Smooth muscle cell of the brain vasculature (primary cell): ENCODE measurements at regions not wholly inside any gene's neighbourhood (a gene's known extent, or its start where the extent isn't known, plus 50 kb on each side); places are given as distances from the start of the nearest gene placed in this dataset.
"Not testable (repeated sequence)": the region's sequence is repeated elsewhere in the genome, so short reads cannot be mapped to it uniquely, and the experiment has no call there.

Experiments used
- DNase-seq: peaks from one replicate; pipeline ENCODE4 v3.0.0-alpha.2; 2012; ENCODE audit warnings: low read depth, low spot score

- DNase-seq, result no peak
Measured at GRCh38 chr3:140752499-140752898, 74.6 kb downstream of the TRIM42 start.

GRCh38 chr3:140753865-140754754 is 76.2 kb downstream of the TRIM42 start:
- DNase-seq, result no peak

DNA sequence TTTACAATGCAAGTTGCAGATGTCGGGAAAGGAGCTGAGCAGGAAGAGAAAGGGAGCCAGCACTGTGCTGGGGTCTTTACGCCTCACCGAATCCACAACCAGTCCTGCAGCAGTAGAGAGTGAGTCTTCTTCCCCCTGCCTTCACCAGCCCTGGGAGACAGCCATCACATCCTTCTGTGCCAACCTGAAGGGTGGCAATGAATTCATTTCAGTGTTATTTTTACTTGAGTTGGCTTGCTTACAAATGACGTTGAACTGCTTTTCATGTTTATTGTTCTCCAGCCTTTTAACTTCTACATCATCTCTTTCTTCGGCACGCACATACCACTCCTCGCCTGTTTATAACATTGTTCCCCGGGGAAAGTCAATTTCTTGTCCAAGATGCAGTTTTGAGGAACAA is 77.1 kb downstream of the TRIM42 start:
- no peak for DNase-seq

GRCh38 chr3:140756240-140757016 is 78.6 kb downstream of the TRIM42 start:
- no peak for DNase-seq

DNA sequence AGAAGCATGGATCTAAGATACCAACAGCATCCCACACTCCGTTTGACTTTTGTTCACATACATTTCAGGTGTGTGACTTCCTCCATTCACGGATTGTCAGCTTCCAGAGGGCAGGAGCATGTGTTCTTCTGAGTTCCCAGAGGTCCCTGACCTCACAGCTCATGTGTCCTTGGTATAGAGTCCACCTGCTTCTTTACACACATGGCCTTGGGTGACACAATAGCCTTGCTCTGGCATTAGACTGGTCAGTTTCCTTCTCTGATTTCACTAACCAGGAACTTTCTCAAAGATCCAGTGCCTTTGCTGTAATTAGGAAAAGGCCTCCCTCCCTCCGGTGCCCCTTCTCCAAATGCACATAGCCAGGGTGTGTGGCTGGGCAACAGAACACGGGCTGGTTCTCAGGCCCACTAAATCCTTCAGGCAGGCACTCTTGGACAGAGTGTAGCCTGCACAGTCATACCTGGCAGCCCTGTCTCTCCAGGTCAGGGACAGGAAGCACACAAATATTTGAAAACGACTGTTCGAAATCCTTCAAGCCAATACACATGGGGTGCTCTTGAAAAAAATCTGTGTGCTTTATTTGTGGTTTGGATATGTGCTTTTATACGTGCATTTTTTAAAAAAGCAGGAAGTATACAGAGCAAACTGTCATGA is 81.1 kb downstream of the TRIM42 start:
- no peak for DNase-seq

DNA sequence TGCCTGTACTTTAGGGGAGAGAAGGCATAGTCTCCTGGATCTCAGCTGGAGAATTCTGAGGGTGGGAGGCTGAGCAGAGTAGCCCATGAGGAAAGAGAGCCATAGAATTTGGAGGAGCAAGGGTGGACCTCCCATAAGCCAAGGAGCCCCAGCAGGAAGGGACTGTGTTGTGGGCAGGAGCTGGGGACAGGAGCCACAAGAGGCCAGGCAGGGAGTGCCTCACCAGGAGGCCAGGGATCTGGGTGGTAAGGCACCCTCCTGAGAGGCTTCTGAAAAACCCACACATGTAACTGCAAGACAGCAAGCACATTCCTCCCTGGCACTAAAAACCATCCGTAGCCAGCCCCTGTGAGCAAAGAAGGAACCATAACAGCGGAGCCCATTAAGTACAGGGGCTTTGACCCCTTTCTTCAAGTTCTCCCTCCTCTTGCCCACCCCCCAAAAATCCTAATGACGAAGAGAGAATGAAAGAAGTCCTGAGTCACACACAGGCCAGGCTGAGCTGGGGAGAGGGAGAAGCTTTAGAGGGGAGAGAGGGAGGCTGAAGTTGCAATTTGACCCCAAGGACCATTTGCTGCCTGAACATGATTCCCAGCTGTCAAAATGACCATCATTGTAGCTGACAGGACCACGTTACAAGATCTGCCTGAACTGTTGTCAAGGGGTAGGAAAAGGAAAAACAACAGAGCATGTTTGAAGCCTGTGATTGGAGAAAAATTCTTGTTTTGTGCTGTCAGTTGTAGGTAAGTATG is 82.6 kb downstream of the TRIM42 start:
- no peak for DNase-seq

DNA sequence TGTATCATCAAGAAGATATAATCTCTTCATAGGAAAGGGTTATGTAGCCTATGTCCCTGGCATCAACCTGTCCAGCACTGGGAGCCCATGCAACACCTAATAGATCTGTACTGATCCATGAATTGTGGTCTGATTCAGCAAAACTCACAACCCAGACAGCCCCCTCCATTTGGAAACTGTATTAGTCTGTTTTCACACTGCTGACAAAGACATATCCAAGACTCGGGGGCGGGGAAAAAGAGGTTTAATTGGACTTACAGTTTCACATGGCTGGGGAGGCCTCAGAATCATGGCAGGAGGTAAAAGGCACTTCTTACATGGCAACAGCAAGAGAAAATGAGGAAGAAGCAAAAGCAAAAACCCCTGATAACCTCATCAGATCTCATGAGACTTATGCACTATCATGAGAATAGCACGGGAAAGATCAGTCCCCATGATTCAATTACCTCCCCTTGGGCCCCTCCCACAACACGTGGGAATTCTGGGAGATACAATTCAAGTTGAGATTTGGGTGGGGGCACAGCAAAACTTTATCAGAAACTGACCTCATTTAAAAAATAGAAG is 83.3 kb downstream of the TRIM42 start:
- no peak for DNase-seq

- DNase-seq, result no peak
Measured at GRCh38 chr3:140762746-140763145, 84.9 kb downstream of the TRIM42 start.

- DNase-seq, result no peak
Measured at GRCh38 chr3:140763532-140763931, 85.7 kb downstream of the TRIM42 start.

DNA sequence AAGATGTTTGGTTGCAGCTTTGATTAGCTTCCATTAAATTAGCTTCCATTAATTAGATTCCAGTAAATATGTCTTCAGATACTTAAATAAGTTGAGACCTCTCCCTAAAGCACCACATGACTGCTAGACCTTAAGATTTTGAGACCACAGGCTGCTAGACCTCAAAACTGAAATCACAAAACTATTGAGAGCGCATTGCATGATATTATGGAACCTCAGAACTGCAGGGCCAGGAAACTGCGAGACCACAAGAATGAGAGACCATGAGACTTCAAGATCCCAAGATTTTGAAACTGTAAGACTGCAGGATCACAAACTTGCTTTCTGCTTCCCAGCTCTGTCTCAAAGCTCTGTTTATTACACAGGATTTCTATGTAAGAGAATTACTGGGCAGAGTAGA is 87.4 kb downstream of the TRIM42 start:
- DNase-seq, result no peak

DNA sequence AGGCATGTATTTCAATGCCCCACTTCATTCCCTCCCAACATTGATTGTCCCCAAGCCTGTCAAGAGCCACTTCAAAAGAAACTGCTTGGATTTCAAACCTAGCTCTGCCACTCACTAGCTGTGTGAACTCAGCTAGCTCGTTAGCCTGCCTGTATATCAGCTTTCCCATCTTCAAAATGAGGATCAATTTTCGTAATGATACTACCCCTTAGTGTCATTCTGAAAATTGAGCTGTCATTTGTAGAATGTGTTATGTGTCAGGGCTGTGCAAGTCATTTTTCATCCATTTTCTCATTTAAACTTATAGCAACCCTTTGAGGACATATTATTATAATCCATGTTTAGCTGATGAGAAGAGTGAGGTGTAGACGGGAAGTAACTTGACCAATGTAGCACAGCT is 88.6 kb downstream of the TRIM42 start:
- DNase-seq, result no peak

DNA sequence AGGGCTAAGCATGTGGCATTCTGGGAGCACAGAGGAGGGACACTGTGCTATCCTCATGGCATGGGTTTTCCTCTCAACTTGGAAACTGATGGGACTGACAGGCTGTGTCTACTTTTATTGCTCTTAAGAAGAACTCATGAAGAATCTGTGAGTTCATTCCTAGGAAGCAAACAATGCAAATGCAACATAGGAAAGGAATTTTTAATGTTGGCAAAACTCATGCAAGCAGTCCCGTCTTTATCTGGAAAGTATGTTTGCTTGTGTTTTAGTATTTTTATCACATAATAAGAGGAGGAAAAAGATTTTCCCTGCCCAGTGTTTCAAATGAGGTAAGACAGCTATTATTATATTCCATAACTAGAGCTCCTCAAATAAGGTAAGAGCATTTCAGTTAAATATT is 89.7 kb downstream of the TRIM42 start:
- DNase-seq, result no peak

GRCh38 chr3:140768941-140769340 is 91.1 kb downstream of the TRIM42 start:
- DNase-seq, result no peak

- DNase-seq, result no peak
Measured at GRCh38 chr3:140769951-140770350, 92.1 kb downstream of the TRIM42 start.

- no peak for DNase-seq
Measured at GRCh38 chr3:140770977-140771667, 93.3 kb downstream of the TRIM42 start.

DNA sequence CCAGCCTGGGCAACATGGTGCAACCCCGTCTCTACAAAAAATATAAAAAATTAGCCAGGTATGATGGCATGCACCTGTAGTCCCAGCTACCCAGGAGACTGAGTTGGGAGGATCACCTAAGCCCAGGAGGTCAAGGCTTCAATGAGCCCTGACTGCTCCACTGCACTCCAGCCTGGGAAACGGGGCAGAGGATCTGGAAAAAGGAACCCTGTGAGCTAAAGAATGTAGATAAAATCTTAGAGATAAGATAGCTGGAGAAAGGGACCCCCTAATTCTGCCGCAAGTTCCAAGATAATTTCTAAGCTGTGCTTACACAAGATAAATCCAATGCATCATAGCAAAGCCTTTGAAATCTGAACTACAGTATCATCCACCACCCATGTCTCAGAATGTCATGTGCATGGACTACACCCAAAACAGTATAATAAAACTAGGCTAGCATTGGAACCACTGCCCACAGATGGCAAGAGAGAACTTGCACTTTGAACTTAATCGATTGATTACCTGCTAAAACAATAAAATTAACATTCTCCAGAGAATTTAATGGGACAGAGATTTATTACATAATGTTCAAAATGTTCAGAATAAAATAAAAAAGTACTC is 99.9 kb downstream of the TRIM42 start:
- DNase-seq, result no peak

- DNase-seq, result no peak
Measured at GRCh38 chr3:140791368-140791767, 113.5 kb downstream of the TRIM42 start.

GRCh38 chr3:140794507-140794906 is 116.6 kb downstream of the TRIM42 start:
- DNase-seq, result no peak

DNA sequence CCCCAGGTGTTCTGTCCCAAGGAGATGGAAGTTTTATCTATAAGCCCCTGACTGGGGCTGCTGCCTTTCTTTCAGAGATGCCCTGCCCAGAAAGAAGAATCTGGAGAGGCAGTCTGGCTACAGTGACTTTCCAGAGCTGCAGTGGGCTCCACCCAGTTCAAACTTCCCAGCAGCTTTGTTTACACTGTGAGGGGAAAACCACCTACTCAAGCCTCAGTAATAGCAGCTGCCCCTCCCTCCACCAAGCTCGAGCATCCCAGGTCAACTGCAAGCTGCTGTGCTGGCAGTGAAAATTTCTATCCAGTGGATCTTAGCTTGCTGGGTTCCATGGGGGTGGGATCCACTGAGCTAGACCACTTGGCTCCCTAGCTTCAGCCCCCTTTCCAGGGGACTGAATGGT is 125.0 kb downstream of the TRIM42 start:
- not testable (repeated sequence) for DNase-seq

GRCh38 chr3:140809316-140809715 is 131.5 kb downstream of the TRIM42 start:
- no peak for DNase-seq
